PFSK-1 (cell line): ENCODE measurements at regions not wholly inside any gene's neighbourhood (a gene's known extent, or its start where the extent isn't known, plus 50 kb on each side); places are given as distances from the start of the nearest gene placed in this dataset.

Experiments used
- FOXP2 ChIP-seq: optimal IDR thresholded peaks from 2 replicates; pipeline ENCODE3; 2011; ENCODE audit warnings: borderline replicate concordance, control low read depth, inconsistent platforms; ENCODE audit not compliant: insufficient read depth; ENCODE audit errors: extremely low read length, extremely low read depth
- POLR2AphosphoS5 ChIP-seq: IDR thresholded peaks from 2 replicates; pipeline ENCODE4 v1.6.1; 2012; ENCODE audit warnings: low read depth, mild to moderate bottlenecking, control low read depth, low read length, moderate library complexity
- SIN3A ChIP-seq: IDR thresholded peaks from 2 replicates; pipeline ENCODE4 v1.6.1; 2012; ENCODE audit warnings: mild to moderate bottlenecking, low read length, moderate library complexity, borderline replicate concordance; ENCODE audit not compliant: insufficient read depth
- TAF1 ChIP-seq: IDR thresholded peaks from 2 replicates; pipeline ENCODE4 v1.6.1; 2012; ENCODE audit warnings: low read length, control low read depth, borderline replicate concordance; ENCODE audit not compliant: insufficient read depth
- TF ChIP-seq, protein P1 (sequence below), 2 experiments: IDR thresholded peaks; 2 replicates each; pipeline versions ENCODE4 v1.6.1 to v1.8.0; 2011 to 2012; ENCODE audit warnings: low read depth in 2 of 2, low read length in 2 of 2, control low read depth in 1 of 2, inconsistent platforms in 1 of 2, mild to moderate bottlenecking in 1 of 2, moderate library complexity in 1 of 2; ENCODE audit not compliant: insufficient read depth in 1 of 2

- TF ChIP-seq POLR2AphosphoS5 = no peak
- no peak for TF ChIP-seq TAF1
- TF ChIP-seq, protein P1, sequence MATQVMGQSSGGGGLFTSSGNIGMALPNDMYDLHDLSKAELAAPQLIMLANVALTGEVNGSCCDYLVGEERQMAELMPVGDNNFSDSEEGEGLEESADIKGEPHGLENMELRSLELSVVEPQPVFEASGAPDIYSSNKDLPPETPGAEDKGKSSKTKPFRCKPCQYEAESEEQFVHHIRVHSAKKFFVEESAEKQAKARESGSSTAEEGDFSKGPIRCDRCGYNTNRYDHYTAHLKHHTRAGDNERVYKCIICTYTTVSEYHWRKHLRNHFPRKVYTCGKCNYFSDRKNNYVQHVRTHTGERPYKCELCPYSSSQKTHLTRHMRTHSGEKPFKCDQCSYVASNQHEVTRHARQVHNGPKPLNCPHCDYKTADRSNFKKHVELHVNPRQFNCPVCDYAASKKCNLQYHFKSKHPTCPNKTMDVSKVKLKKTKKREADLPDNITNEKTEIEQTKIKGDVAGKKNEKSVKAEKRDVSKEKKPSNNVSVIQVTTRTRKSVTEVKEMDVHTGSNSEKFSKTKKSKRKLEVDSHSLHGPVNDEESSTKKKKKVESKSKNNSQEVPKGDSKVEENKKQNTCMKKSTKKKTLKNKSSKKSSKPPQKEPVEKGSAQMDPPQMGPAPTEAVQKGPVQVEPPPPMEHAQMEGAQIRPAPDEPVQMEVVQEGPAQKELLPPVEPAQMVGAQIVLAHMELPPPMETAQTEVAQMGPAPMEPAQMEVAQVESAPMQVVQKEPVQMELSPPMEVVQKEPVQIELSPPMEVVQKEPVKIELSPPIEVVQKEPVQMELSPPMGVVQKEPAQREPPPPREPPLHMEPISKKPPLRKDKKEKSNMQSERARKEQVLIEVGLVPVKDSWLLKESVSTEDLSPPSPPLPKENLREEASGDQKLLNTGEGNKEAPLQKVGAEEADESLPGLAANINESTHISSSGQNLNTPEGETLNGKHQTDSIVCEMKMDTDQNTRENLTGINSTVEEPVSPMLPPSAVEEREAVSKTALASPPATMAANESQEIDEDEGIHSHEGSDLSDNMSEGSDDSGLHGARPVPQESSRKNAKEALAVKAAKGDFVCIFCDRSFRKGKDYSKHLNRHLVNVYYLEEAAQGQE (IDR thresholded peaks at IDR 0.05; ENCODE audit: insufficient read depth in 1 of 2, low read depth in 2 of 2, low read length in 2 of 2) = no peak
- no peak for TF ChIP-seq SIN3A
- TF ChIP-seq FOXP2 = no peak
Observed at GRCh38 chr2:83705146-83705545, 753.9 kb downstream of the SUCLG1 start.

DNA sequence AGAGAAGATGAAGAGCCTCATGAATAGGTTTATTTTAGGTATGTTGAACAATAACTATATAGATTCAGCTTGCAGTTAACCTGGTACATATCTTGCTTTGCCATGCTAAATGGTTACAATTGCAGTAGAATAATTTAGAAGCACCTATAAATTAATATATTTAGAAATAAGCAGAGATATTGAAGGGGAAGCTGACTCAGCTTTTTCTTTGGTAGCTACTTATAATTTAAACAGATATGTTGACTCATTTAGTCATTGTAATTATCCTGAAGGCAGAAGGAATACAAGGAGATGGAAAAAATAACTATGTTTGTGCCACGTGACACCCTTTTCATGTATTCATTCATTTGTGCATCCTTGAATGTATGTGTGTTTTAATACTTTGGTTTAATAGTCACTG lies 755.5 kb downstream of the SUCLG1 start:
- TF ChIP-seq FOXP2 = no peak
- no peak for TF ChIP-seq SIN3A
- TF ChIP-seq, protein P1 (IDR thresholded peaks at IDR 0.05; ENCODE audit: insufficient read depth in 1 of 2, low read depth in 2 of 2, low read length in 2 of 2) = no peak
- TF ChIP-seq TAF1 = no peak
- TF ChIP-seq POLR2AphosphoS5 = no peak

- TF ChIP-seq FOXP2 (no peak), SIN3A (no peak), TAF1 (no peak), POLR2AphosphoS5 (no peak)
- TF ChIP-seq, protein P1 (IDR thresholded peaks at IDR 0.05; ENCODE audit: insufficient read depth in 1 of 2, low read depth in 2 of 2, low read length in 2 of 2) = no peak
Observed at GRCh38 chr2:83696838-83697237, 762.2 kb downstream of the SUCLG1 start.

DNA sequence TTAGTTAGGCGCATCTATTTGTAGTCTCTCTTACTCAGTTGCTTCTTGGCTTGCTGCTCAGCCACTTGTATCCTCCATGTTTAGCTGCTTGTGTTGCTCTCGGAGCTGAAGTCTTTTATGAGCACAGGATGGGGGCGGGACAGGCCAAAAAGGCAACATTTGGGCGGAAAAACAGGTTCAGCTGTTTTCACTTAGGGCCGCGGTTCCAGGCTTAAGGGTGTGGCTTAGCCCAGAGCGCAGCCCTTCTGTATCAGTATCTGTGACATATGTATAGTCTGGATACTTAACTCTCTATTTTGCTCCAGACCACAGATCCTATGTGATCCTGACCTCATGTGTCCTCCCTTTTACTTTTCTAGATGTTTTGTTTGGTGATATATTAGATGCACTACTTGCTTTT lies 763.5 kb downstream of the SUCLG1 start:
- no peak for TF ChIP-seq POLR2AphosphoS5
- no peak for TF ChIP-seq FOXP2
- no peak for TF ChIP-seq TAF1
- TF ChIP-seq SIN3A = no peak
- TF ChIP-seq, protein P1 (IDR thresholded peaks at IDR 0.05; ENCODE audit: insufficient read depth in 1 of 2, low read depth in 2 of 2, low read length in 2 of 2) = no peak

DNA sequence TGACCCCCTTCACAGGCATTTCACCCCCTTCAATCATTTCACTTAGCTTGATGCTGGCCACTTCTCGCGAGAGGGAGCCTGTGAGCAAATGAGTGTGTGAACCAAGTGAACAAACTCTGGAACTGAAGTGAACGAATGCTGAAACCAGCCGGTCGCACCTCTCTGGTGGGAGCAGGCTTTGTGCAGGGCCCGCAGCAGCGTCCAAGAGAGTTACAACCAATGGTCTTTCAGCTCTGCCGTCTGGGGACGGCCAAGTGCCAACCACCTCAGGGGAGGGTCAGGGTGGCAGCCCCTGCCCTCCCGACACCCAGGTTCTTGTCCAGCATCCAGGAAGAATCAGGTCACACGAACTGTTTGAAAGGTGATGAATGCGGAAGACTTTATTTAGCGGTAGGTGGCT lies 764.0 kb downstream of the SUCLG1 start:
- TF ChIP-seq FOXP2 = no peak
- TF ChIP-seq, protein P1 (IDR thresholded peaks at IDR 0.05; ENCODE audit: insufficient read depth in 1 of 2, low read depth in 2 of 2, low read length in 2 of 2) = no peak
- TF ChIP-seq TAF1 = no peak
- no peak for TF ChIP-seq SIN3A
- TF ChIP-seq POLR2AphosphoS5 = no peak
